ENCODE measurements at regions not wholly inside any gene's neighbourhood (a gene's known extent, or its start where the extent isn't known, plus 50 kb on each side); places are given as distances from the start of the nearest gene placed in this dataset.

- Histone ChIP-seq H3K27me3 (ENCODE audit: control insufficient read depth, insufficient read depth, low read length) (no peaks in the 10 kb centered on the region), H3K36me3 (ENCODE audit: control insufficient read depth, insufficient read depth, low read length) (no peaks in the 10 kb centered on the region), H3K4me3 (ENCODE audit: low read depth in 2 of 2, low read length in 2 of 2) (no peak overlapping the region), H3K9me3 (ENCODE audit: control insufficient read depth, insufficient read depth, low read depth, low read length) (no peaks in the 10 kb centered on the region), H3K27ac (ENCODE audit: low read length) (no peak overlapping the region), H3K4me1 (ENCODE audit: control insufficient read depth, insufficient read depth, low read length) (no peaks in the 10 kb centered on the region; the same call in 1 of the 2 replicates)
- POLR2A ChIA-PET = no interaction called here
- intact Hi-C loops (cut with micrococcal nuclease; ENCODE audit: unreplicated experiment) (no loop called here), in situ Hi-C loops (cut with HindIII; ENCODE audit: low pct_unique_long_range_greater_than_20kb, low sequenced_read_pairs) (no loop called here)
- BruUV-seq (replicated peaks) = no TSS peak
- ATAC-seq (no peak), DNase-seq (ENCODE audit: low read depth, low spot score) (no peak)
- CTCF ChIA-PET = no interaction called here
- no peak for TF ChIP-seq POLR2AphosphoS5 (IDR thresholded peaks at IDR 0.05; ENCODE audit: low read depth, low read length)
- no peak for TF ChIP-seq REST (IDR thresholded peaks at IDR 0.05; ENCODE audit: insufficient read depth in 1 of 2, low read depth in 2 of 2, low read length in 1 of 2)
Measured at GRCh38 chr9:73077625-73078030, 74.0 kb upstream of the ANXA1 start.

GRCh38 chr9:73076970-73077369 lies 74.7 kb upstream of the ANXA1 start:
- Histone ChIP-seq H3K4me3 (ENCODE audit: low read depth in 2 of 2, low read length in 2 of 2) (no peak overlapping the region), H3K27me3 (ENCODE audit: control insufficient read depth, insufficient read depth, low read length) (no peaks in the 10 kb centered on the region), H3K27ac (ENCODE audit: low read length) (no peak overlapping the region), H3K4me1 (ENCODE audit: control insufficient read depth, insufficient read depth, low read length) (no peaks in the 10 kb centered on the region; the same call in 1 of the 2 replicates), H3K9me3 (ENCODE audit: control insufficient read depth, insufficient read depth, low read depth, low read length) (no peaks in the 10 kb centered on the region), H3K36me3 (ENCODE audit: control insufficient read depth, insufficient read depth, low read length) (no peaks in the 10 kb centered on the region)
- in situ Hi-C loops (cut with HindIII; ENCODE audit: low pct_unique_long_range_greater_than_20kb, low sequenced_read_pairs) = no loop called here
- ATAC-seq (no peak), DNase-seq (ENCODE audit: low read depth, low spot score) (no peak)
- intact Hi-C loops (cut with micrococcal nuclease; ENCODE audit: unreplicated experiment) = no loop called here
- no TSS peak for BruUV-seq (replicated peaks)
- ChIA-PET CTCF (no interaction called here), POLR2A (no interaction called here)
- TF ChIP-seq CTCF (IDR thresholded peaks at IDR 0.05) (no peak), POLR2AphosphoS5 (IDR thresholded peaks at IDR 0.05; ENCODE audit: low read depth, low read length) (no peak), SIN3A (IDR thresholded peaks at IDR 0.05; ENCODE audit: borderline replicate concordance, insufficient read depth, low read depth, low read length) (no peak), TCF7L2 (IDR thresholded peaks at IDR 0.05; ENCODE audit: low read depth, low read length) (no peak), REST (IDR thresholded peaks at IDR 0.05; ENCODE audit: insufficient read depth in 1 of 2, low read depth in 2 of 2, low read length in 1 of 2) (no peak)

All from Panc1 (cell line).